ENCODE measurements at regions not wholly inside any gene's neighbourhood (a gene's known extent, or its start where the extent isn't known, plus 50 kb on each side); places are given as distances from the start of the nearest gene placed in this dataset.

- TF ChIP-seq, protein P1, sequence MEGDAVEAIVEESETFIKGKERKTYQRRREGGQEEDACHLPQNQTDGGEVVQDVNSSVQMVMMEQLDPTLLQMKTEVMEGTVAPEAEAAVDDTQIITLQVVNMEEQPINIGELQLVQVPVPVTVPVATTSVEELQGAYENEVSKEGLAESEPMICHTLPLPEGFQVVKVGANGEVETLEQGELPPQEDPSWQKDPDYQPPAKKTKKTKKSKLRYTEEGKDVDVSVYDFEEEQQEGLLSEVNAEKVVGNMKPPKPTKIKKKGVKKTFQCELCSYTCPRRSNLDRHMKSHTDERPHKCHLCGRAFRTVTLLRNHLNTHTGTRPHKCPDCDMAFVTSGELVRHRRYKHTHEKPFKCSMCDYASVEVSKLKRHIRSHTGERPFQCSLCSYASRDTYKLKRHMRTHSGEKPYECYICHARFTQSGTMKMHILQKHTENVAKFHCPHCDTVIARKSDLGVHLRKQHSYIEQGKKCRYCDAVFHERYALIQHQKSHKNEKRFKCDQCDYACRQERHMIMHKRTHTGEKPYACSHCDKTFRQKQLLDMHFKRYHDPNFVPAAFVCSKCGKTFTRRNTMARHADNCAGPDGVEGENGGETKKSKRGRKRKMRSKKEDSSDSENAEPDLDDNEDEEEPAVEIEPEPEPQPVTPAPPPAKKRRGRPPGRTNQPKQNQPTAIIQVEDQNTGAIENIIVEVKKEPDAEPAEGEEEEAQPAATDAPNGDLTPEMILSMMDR (conservative IDR thresholded peaks at IDR 0.05; ENCODE audit: low read length), result no peak
- TF ChIP-seq EZH2phosphoT487 (IDR thresholded peaks at IDR 0.05; ENCODE audit: borderline replicate concordance, low read depth, low read length), result no peak
These were observed 205.4 kb upstream of the NTM start for GRCh38 chr11:131165036-131165435.
